ENCODE measurements at regions not wholly inside any gene's neighbourhood (a gene's known extent, or its start where the extent isn't known, plus 50 kb on each side); places are given as distances from the start of the nearest gene placed in this dataset.

GRCh38 chr14:27049701-27050100 is 451.9 kb upstream of the NOVA1 start:
- no peak overlapping the region for H3K9ac ChIP-seq (ENCODE audit: low read depth, low read length)
- no peak overlapping the region for H3K27ac ChIP-seq (ENCODE audit: low read depth, low read length)
- H3K4me1 ChIP-seq (ENCODE audit: control insufficient read depth, insufficient read depth, low read length): no peaks in the 10 kb centered on the region
- no peak overlapping the region for H3K4me3 ChIP-seq (ENCODE audit: low read depth, low read length)
- H3K27me3 ChIP-seq (ENCODE audit: control insufficient read depth, insufficient read depth, low read length): no peaks in the 10 kb centered on the region
- no peaks in the 10 kb centered on the region for H3K9me3 ChIP-seq (ENCODE audit: control insufficient read depth, insufficient read depth, low read length)
- H3K36me3 ChIP-seq (ENCODE audit: control insufficient read depth, insufficient read depth, low read length): no peaks in the 10 kb centered on the region

GRCh38 chr14:27050208-27050607 is 452.4 kb upstream of the NOVA1 start:
- Histone ChIP-seq H3K9ac (ENCODE audit: low read depth, low read length) (no peak overlapping the region), H3K4me1 (ENCODE audit: control insufficient read depth, insufficient read depth, low read length) (no peaks in the 10 kb centered on the region), H3K4me3 (ENCODE audit: low read depth, low read length) (no peak overlapping the region), H3K27me3 (ENCODE audit: control insufficient read depth, insufficient read depth, low read length) (no peaks in the 10 kb centered on the region), H3K9me3 (ENCODE audit: control insufficient read depth, insufficient read depth, low read length) (no peaks in the 10 kb centered on the region), H3K27ac (ENCODE audit: low read depth, low read length) (no peak overlapping the region), H3K36me3 (ENCODE audit: control insufficient read depth, insufficient read depth, low read length) (no peaks in the 10 kb centered on the region)

- H3K27ac ChIP-seq (ENCODE audit: low read depth, low read length): no peak overlapping the region
- H3K27me3 ChIP-seq (ENCODE audit: control insufficient read depth, insufficient read depth, low read length): no peaks in the 10 kb centered on the region
- no peaks in the 10 kb centered on the region for H3K9me3 ChIP-seq (ENCODE audit: control insufficient read depth, insufficient read depth, low read length)
- no peaks in the 10 kb centered on the region for H3K4me1 ChIP-seq (ENCODE audit: control insufficient read depth, insufficient read depth, low read length)
- H3K9ac ChIP-seq (ENCODE audit: low read depth, low read length): no peak overlapping the region
- no peak overlapping the region for H3K4me3 ChIP-seq (ENCODE audit: low read depth, low read length)
- no peaks in the 10 kb centered on the region for H3K36me3 ChIP-seq (ENCODE audit: control insufficient read depth, insufficient read depth, low read length)
These were observed 458.8 kb upstream of the NOVA1 start for GRCh38 chr14:27056586-27056985.

GRCh38 chr14:27061299-27061698 is 463.5 kb upstream of the NOVA1 start:
- Histone ChIP-seq H3K4me3 (ENCODE audit: low read depth, low read length) (no peak overlapping the region), H3K36me3 (ENCODE audit: control insufficient read depth, insufficient read depth, low read length) (no peaks in the 10 kb centered on the region), H3K9me3 (ENCODE audit: control insufficient read depth, insufficient read depth, low read length) (no peaks in the 10 kb centered on the region), H3K9ac (ENCODE audit: low read depth, low read length) (no peak overlapping the region), H3K4me1 (ENCODE audit: control insufficient read depth, insufficient read depth, low read length) (no peaks in the 10 kb centered on the region), H3K27me3 (ENCODE audit: control insufficient read depth, insufficient read depth, low read length) (no peaks in the 10 kb centered on the region), H3K27ac (ENCODE audit: low read depth, low read length) (no peak overlapping the region)

GRCh38 chr14:27063959-27064358 is 466.1 kb upstream of the NOVA1 start:
- no peak overlapping the region for H3K9ac ChIP-seq (ENCODE audit: low read depth, low read length)
- no peaks in the 10 kb centered on the region for H3K27me3 ChIP-seq (ENCODE audit: control insufficient read depth, insufficient read depth, low read length)
- no peaks in the 10 kb centered on the region for H3K9me3 ChIP-seq (ENCODE audit: control insufficient read depth, insufficient read depth, low read length)
- H3K27ac ChIP-seq (ENCODE audit: low read depth, low read length): no peak overlapping the region
- H3K4me1 ChIP-seq (ENCODE audit: control insufficient read depth, insufficient read depth, low read length): no peaks in the 10 kb centered on the region
- H3K36me3 ChIP-seq (ENCODE audit: control insufficient read depth, insufficient read depth, low read length): no peaks in the 10 kb centered on the region
- H3K4me3 ChIP-seq (ENCODE audit: low read depth, low read length): no peak overlapping the region

GRCh38 chr14:27065886-27066285 is 468.1 kb upstream of the NOVA1 start:
- Histone ChIP-seq H3K9me3 (ENCODE audit: control insufficient read depth, insufficient read depth, low read length) (no peaks in the 10 kb centered on the region), H3K27me3 (ENCODE audit: control insufficient read depth, insufficient read depth, low read length) (no peaks in the 10 kb centered on the region), H3K4me1 (ENCODE audit: control insufficient read depth, insufficient read depth, low read length) (no peaks in the 10 kb centered on the region), H3K27ac (ENCODE audit: low read depth, low read length) (no peak overlapping the region), H3K4me3 (ENCODE audit: low read depth, low read length) (no peak overlapping the region), H3K36me3 (ENCODE audit: control insufficient read depth, insufficient read depth, low read length) (no peaks in the 10 kb centered on the region), H3K9ac (ENCODE audit: low read depth, low read length) (no peak overlapping the region)

GRCh38 chr14:27067961-27068360 is 470.1 kb upstream of the NOVA1 start:
- Histone ChIP-seq H3K9me3 (ENCODE audit: control insufficient read depth, insufficient read depth, low read length) (no peaks in the 10 kb centered on the region), H3K27me3 (ENCODE audit: control insufficient read depth, insufficient read depth, low read length) (no peaks in the 10 kb centered on the region), H3K36me3 (ENCODE audit: control insufficient read depth, insufficient read depth, low read length) (no peaks in the 10 kb centered on the region), H3K4me1 (ENCODE audit: control insufficient read depth, insufficient read depth, low read length) (no peaks in the 10 kb centered on the region), H3K4me3 (ENCODE audit: low read depth, low read length) (no peak overlapping the region), H3K9ac (ENCODE audit: low read depth, low read length) (no peak overlapping the region), H3K27ac (ENCODE audit: low read depth, low read length) (no peak overlapping the region)

GRCh38 chr14:27072589-27072988 is 474.8 kb upstream of the NOVA1 start:
- Histone ChIP-seq H3K4me1 (ENCODE audit: control insufficient read depth, insufficient read depth, low read length) (no peaks in the 10 kb centered on the region), H3K27me3 (ENCODE audit: control insufficient read depth, insufficient read depth, low read length) (no peaks in the 10 kb centered on the region), H3K4me3 (ENCODE audit: low read depth, low read length) (no peak overlapping the region), H3K9me3 (ENCODE audit: control insufficient read depth, insufficient read depth, low read length) (no peaks in the 10 kb centered on the region), H3K9ac (ENCODE audit: low read depth, low read length) (no peak overlapping the region), H3K27ac (ENCODE audit: low read depth, low read length) (no peak overlapping the region), H3K36me3 (ENCODE audit: control insufficient read depth, insufficient read depth, low read length) (no peaks in the 10 kb centered on the region)

- Histone ChIP-seq H3K27ac (ENCODE audit: low read depth, low read length) (no peak overlapping the region), H3K9ac (ENCODE audit: low read depth, low read length) (no peak overlapping the region), H3K4me1 (ENCODE audit: control insufficient read depth, insufficient read depth, low read length) (no peaks in the 10 kb centered on the region), H3K9me3 (ENCODE audit: control insufficient read depth, insufficient read depth, low read length) (no peaks in the 10 kb centered on the region), H3K4me3 (ENCODE audit: low read depth, low read length) (no peak overlapping the region), H3K36me3 (ENCODE audit: control insufficient read depth, insufficient read depth, low read length) (no peaks in the 10 kb centered on the region), H3K27me3 (ENCODE audit: control insufficient read depth, insufficient read depth, low read length) (no peaks in the 10 kb centered on the region)
These were observed 477.7 kb upstream of the NOVA1 start for GRCh38 chr14:27075503-27075902.

- Histone ChIP-seq H3K4me3 (ENCODE audit: low read depth, low read length) (no peak overlapping the region), H3K27ac (ENCODE audit: low read depth, low read length) (no peak overlapping the region), H3K36me3 (ENCODE audit: control insufficient read depth, insufficient read depth, low read length) (no peaks in the 10 kb centered on the region), H3K9ac (ENCODE audit: low read depth, low read length) (no peak overlapping the region), H3K27me3 (ENCODE audit: control insufficient read depth, insufficient read depth, low read length) (no peaks in the 10 kb centered on the region), H3K9me3 (ENCODE audit: control insufficient read depth, insufficient read depth, low read length) (no peaks in the 10 kb centered on the region), H3K4me1 (ENCODE audit: control insufficient read depth, insufficient read depth, low read length) (no peaks in the 10 kb centered on the region)
These were observed 479.4 kb upstream of the NOVA1 start for GRCh38 chr14:27077214-27077613.

- Histone ChIP-seq H3K4me3 (ENCODE audit: low read depth, low read length) (no peak overlapping the region), H3K9me3 (ENCODE audit: control insufficient read depth, insufficient read depth, low read length) (no peaks in the 10 kb centered on the region), H3K27ac (ENCODE audit: low read depth, low read length) (no peak overlapping the region)
These were observed 479.9 kb upstream of the NOVA1 start for GRCh38 chr14:27077710-27078109.

GRCh38 chr14:27078191-27078590 is 480.4 kb upstream of the NOVA1 start:
- Histone ChIP-seq H3K4me3 (ENCODE audit: low read depth, low read length) (no peak overlapping the region), H3K4me1 (ENCODE audit: control insufficient read depth, insufficient read depth, low read length) (no peaks in the 10 kb centered on the region), H3K27me3 (ENCODE audit: control insufficient read depth, insufficient read depth, low read length) (no peaks in the 10 kb centered on the region), H3K9me3 (ENCODE audit: control insufficient read depth, insufficient read depth, low read length) (no peaks in the 10 kb centered on the region), H3K9ac (ENCODE audit: low read depth, low read length) (no peak overlapping the region), H3K36me3 (ENCODE audit: control insufficient read depth, insufficient read depth, low read length) (no peaks in the 10 kb centered on the region), H3K27ac (ENCODE audit: low read depth, low read length) (no peak overlapping the region)

More at GRCh38 chr14:27077710-27078109, 479.9 kb upstream of the NOVA1 start:
- H3K4me1 ChIP-seq (ENCODE audit: control insufficient read depth, insufficient read depth, low read length): no peaks in the 10 kb centered on the region
- H3K9ac ChIP-seq (ENCODE audit: low read depth, low read length): no peak overlapping the region
- H3K27me3 ChIP-seq (ENCODE audit: control insufficient read depth, insufficient read depth, low read length): no peaks in the 10 kb centered on the region
- H3K36me3 ChIP-seq (ENCODE audit: control insufficient read depth, insufficient read depth, low read length): no peaks in the 10 kb centered on the region
